HCT116 (cell line): ENCODE measurements at regions not wholly inside any gene's neighbourhood (a gene's known extent, or its start where the extent isn't known, plus 50 kb on each side); places are given as distances from the start of the nearest gene placed in this dataset.

Source experiments
- ATAC-seq: fragments of 200-7000 bp; cut with Tn5 transposase; 2 replicates; pipeline ENCODE4 v1.9.1; 2020; ENCODE audit warnings: mild to moderate bottlenecking, moderate library complexity
- BruUV-seq: library from RNA; stranded (reverse); fragments of 400-500 nt; replicated peaks from 2 replicates; lab custom pipeline; 2021; lab: Mats Ljungman, UMichigan
- CTCF ChIA-PET: fragments of 300-600 bp; sonication (Branson Sonifier 250); formaldehyde crosslinking; loops from one replicate; lab custom pipeline; 2021; ENCODE audit warnings: antibody characterized with exemption; lab: Charles Lee
- POLR2A ChIA-PET: fragments of 300-600, 350-600 bp; sonication (Branson Sonifier 250); formaldehyde crosslinking; loops from one replicate; lab custom pipeline; 2021; ENCODE audit warnings: antibody characterized with exemption; lab: Charles Lee
- RAD21 ChIA-PET, 2 experiments: fragments of 300-600 bp; sonication (Branson Sonifier 250); formaldehyde crosslinking; loops; one replicate each; lab custom pipeline; 2023; ENCODE audit warnings: low total read pairs in 2 of 2; ENCODE audit not compliant: uncharacterized antibody in 2 of 2, unreplicated experiment in 2 of 2, low non-redundant PET in 1 of 2; lab: Charles Lee
- DNase-seq: peaks from one replicate; pipeline ENCODE4 v3.0.0-alpha.2; 2010; ENCODE audit warnings: low read depth, low spot score
- H2AFZ ChIP-seq: fragments of 200-600 bp; shearing (Covaris generic), sonication (generic); 2 replicates; pipeline ENCODE4 v1.6.1; 2017; ENCODE audit warnings: low read depth, mixed run types, mixed read lengths, antibody characterized with exemption, low read length; ENCODE audit not compliant: poor library complexity, severe bottlenecking
- H3K27ac ChIP-seq: 2 replicates; pipeline ENCODE4 v1.5.1; 2012; ENCODE audit warnings: low read depth, low read length
- H3K27me3 ChIP-seq: fragments of 200-600 bp; sonication (generic); 2 replicates; pipeline ENCODE4 v1.6.1; 2016; ENCODE audit warnings: mixed run types, low read length, mixed read lengths; ENCODE audit not compliant: insufficient read depth
- H3K36me3 ChIP-seq, 2 experiments: fragments of 200-500 bp in 1 of 2; fragments of 200-600 bp in 1 of 2; sonication (Bioruptor generic) in 1 of 2; sonication (generic) in 1 of 2; 2 replicates each; pipeline versions ENCODE4 v1.5.1 to v1.6.1; 2014 to 2016; ENCODE audit warnings: low read length in 2 of 2, inconsistent platforms in 1 of 2, mixed read lengths in 1 of 2, mixed run types in 1 of 2; ENCODE audit not compliant: insufficient read depth in 2 of 2, control insufficient read depth in 1 of 2
- H3K4me1 ChIP-seq, 2 experiments: fragments of 200-600 bp in 1 of 2; sonication (generic) in 1 of 2; 2 replicates each; pipeline versions ENCODE4 v1.5.1 to v1.6.1; 2012 to 2017; ENCODE audit warnings: low read length in 2 of 2, inconsistent platforms in 1 of 2, mild to moderate bottlenecking in 1 of 2, mixed read lengths in 1 of 2, mixed run types in 1 of 2, moderate library complexity in 1 of 2; ENCODE audit not compliant: insufficient read depth in 2 of 2, control insufficient read depth in 1 of 2
- H3K4me2 ChIP-seq: fragments of 200-600 bp; sonication (generic); 2 replicates; pipeline ENCODE4 v1.6.1; 2017; ENCODE audit warnings: mixed run types, low read length, mixed read lengths
- H3K4me3 ChIP-seq, 2 experiments: fragments of 200-600 bp in 1 of 2; sonication (generic) in 1 of 2; replicated peaks in 1 of 2; 2 replicates each; pipeline ENCODE4 v1.5.1; 2011 to 2016; ENCODE audit warnings: low read length in 2 of 2, control low read depth in 1 of 2, low read depth in 1 of 2, mild to moderate bottlenecking in 1 of 2, mixed read lengths in 1 of 2, mixed run types in 1 of 2
- H3K79me2 ChIP-seq: fragments of 200-600 bp; sonication (generic); 2 replicates; pipeline ENCODE4 v1.6.1; 2017; ENCODE audit warnings: mild to moderate bottlenecking, mixed run types, low read length, moderate library complexity, mixed read lengths; ENCODE audit not compliant: insufficient read depth
- H3K9ac ChIP-seq: fragments of 200-600 bp; sonication (generic); 2 replicates; pipeline ENCODE4 v1.6.1; 2016; ENCODE audit warnings: low read length, mixed read lengths
- H3K9me2 ChIP-seq: fragments of 200-600 bp; sonication (generic), shearing (Covaris generic); 2 replicates; pipeline ENCODE4 v1.6.1; 2017; ENCODE audit warnings: mixed run types, mild to moderate bottlenecking, moderate library complexity; ENCODE audit not compliant: insufficient read depth
- H3K9me3 ChIP-seq, 2 experiments: fragments of 200-500 bp in 1 of 2; fragments of 200-600 bp in 1 of 2; sonication (Bioruptor generic) in 1 of 2; sonication (generic) in 1 of 2; 2 replicates each; pipeline ENCODE4 v1.6.1; 2014 to 2017; ENCODE audit warnings: low read length in 2 of 2, mixed read lengths in 2 of 2, inconsistent platforms in 1 of 2, low read depth in 1 of 2, mild to moderate bottlenecking in 1 of 2, mixed run types in 1 of 2, moderate library complexity in 1 of 2; ENCODE audit not compliant: control insufficient read depth in 1 of 2, insufficient read depth in 1 of 2
- H4K20me1 ChIP-seq: fragments of 200-600 bp; sonication (generic), shearing (Covaris generic); 2 replicates; pipeline ENCODE4 v1.6.1; 2017; ENCODE audit warnings: mixed run types, mild to moderate bottlenecking, moderate library complexity; ENCODE audit not compliant: insufficient read depth
- ATF3 ChIP-seq: IDR thresholded peaks from 2 replicates; pipeline ENCODE4 v1.6.1; 2012
- CBX3 ChIP-seq: IDR thresholded peaks from 2 replicates; pipeline ENCODE4 v1.6.1; 2012; ENCODE audit warnings: low read depth
- EGR1 ChIP-seq: IDR thresholded peaks from 2 replicates; pipeline ENCODE4 v1.6.1; 2012; ENCODE audit warnings: low read depth
- ELF1 ChIP-seq: IDR thresholded peaks from 2 replicates; pipeline ENCODE4 v1.6.1; 2012; ENCODE audit warnings: low read depth, borderline replicate concordance
- JUND ChIP-seq: IDR thresholded peaks from 2 replicates; pipeline ENCODE4 v1.6.1; 2012
- MAX ChIP-seq: IDR thresholded peaks from 2 replicates; pipeline ENCODE4 v1.6.1; 2012
- POLR2A ChIP-seq: IDR thresholded peaks from 2 replicates; pipeline ENCODE4 v1.7.0; 2011; ENCODE audit warnings: borderline replicate concordance; ENCODE audit not compliant: insufficient read depth, insufficient read length; ENCODE audit errors: extremely low read depth
- POLR2AphosphoS5 ChIP-seq: IDR thresholded peaks from 2 replicates; pipeline ENCODE4 v1.6.1; 2011; ENCODE audit warnings: mild to moderate bottlenecking, low read depth, low read length, moderate library complexity
- RAD21 ChIP-seq: IDR thresholded peaks from 2 replicates; pipeline ENCODE4 v1.6.1; 2012; ENCODE audit warnings: low read depth, mild to moderate bottlenecking
- SRF ChIP-seq: IDR thresholded peaks from 2 replicates; pipeline ENCODE4 v1.6.1; 2012; ENCODE audit warnings: low read depth
- TCF7L2 ChIP-seq: IDR thresholded peaks from 2 replicates; pipeline ENCODE4 v1.7.0; 2011; ENCODE audit warnings: borderline replicate concordance, inconsistent platforms; ENCODE audit not compliant: insufficient read depth, insufficient read length; ENCODE audit errors: extremely low read depth
- YY1 ChIP-seq: IDR thresholded peaks from 2 replicates; pipeline ENCODE4 v1.6.1; 2011; ENCODE audit warnings: low read length, low read depth, moderate library complexity, mild to moderate bottlenecking; ENCODE audit not compliant: insufficient replicate concordance; ENCODE audit errors: extremely low read depth
- intact Hi-C: fragments of 100-400 bp; cut with micrococcal nuclease; formaldehyde crosslinking; loops from 2 replicates; pipeline ENCODE4 v1.10.0; 2022

GRCh38 chr14:71247106-71247505 lies 339.8 kb downstream of the PCNX1 start (continued):
- TF ChIP-seq ATF3 (no peak), EGR1 (no peak), POLR2AphosphoS5 (no peak), YY1 (no peak), MAX (no peak), CBX3 (no peak)

GRCh38 chr14:71248194-71248593 lies 340.9 kb downstream of the PCNX1 start:
- CTCF ChIA-PET: no interaction called here
- no peaks in the 10 kb centered on the region for H3K4me1 ChIP-seq
- no peak for DNase-seq
- POLR2A ChIA-PET: no interaction called here
- intact Hi-C loops: no loop called here
- no peak overlapping the region for H3K9ac ChIP-seq
- BruUV-seq: no TSS peak
- no peaks in the 10 kb centered on the region for H3K9me2 ChIP-seq
- no peak overlapping the region for H3K4me2 ChIP-seq
- no peaks in the 10 kb centered on the region for H4K20me1 ChIP-seq
- no peaks in the 10 kb centered on the region for H3K9me3 ChIP-seq
- H3K4me3 ChIP-seq: no peak overlapping the region
- H3K27me3 ChIP-seq: no peaks in the 10 kb centered on the region
- no peak overlapping the region for H3K27ac ChIP-seq
- no peak for ATAC-seq
- TF ChIP-seq JUND: no peak
- no peak for TF ChIP-seq SRF
- no peak for TF ChIP-seq POLR2A
- TF ChIP-seq TCF7L2: no peak
- no peak for TF ChIP-seq ELF1
- no peak for TF ChIP-seq RAD21
- no peaks in the 10 kb centered on the region for H3K36me3 ChIP-seq
- H2AFZ ChIP-seq: no peak overlapping the region
- no peaks in the 10 kb centered on the region for H3K79me2 ChIP-seq
- RAD21 ChIA-PET: no interaction called here
